A673 (cell line): ENCODE measurements at regions not wholly inside any gene's neighbourhood (a gene's known extent, or its start where the extent isn't known, plus 50 kb on each side); places are given as distances from the start of the nearest gene placed in this dataset.

Experiments used
- BruUV-seq: library from RNA; stranded (reverse); fragments of 400-500 nt; replicated peaks from 2 replicates; lab custom pipeline; 2021; lab: Mats Ljungman, UMichigan
- CTCF ChIA-PET: fragments of 300-600 bp; sonication (Branson Sonifier 250); formaldehyde crosslinking; loops from one replicate; lab custom pipeline; 2022; ENCODE audit warnings: antibody characterized with exemption; lab: Charles Lee
- POLR2A ChIA-PET: fragments of 300-600 bp; sonication (Branson Sonifier 250); formaldehyde crosslinking; loops from one replicate; lab custom pipeline; 2022; ENCODE audit warnings: antibody characterized with exemption; ENCODE audit not compliant: low non-redundant PET; lab: Charles Lee
- DNase-seq: peaks from one replicate; pipeline ENCODE4 v3.0.0-alpha.2; 2015; ENCODE audit warnings: low spot score
- H3K27ac ChIP-seq: fragments of 200-600 bp; sonication (generic); 2 replicates; pipeline ENCODE4 v1.5.1; 2016; ENCODE audit warnings: mixed run types, low read depth, mild to moderate bottlenecking, mixed read lengths, antibody characterized with exemption, low read length; ENCODE audit not compliant: poor library complexity, severe bottlenecking
- H3K27me3 ChIP-seq: fragments of 200-600 bp; sonication (generic); replicated peaks from 2 replicates; pipeline ENCODE4 v1.6.1; 2017; ENCODE audit warnings: mixed run types, low read depth, mild to moderate bottlenecking, mixed read lengths, antibody characterized with exemption, low read length; ENCODE audit not compliant: insufficient read depth, poor library complexity
- H3K36me3 ChIP-seq: fragments of 200-600 bp; sonication (generic); 2 replicates; pipeline ENCODE4 v1.6.1; 2016; ENCODE audit warnings: mixed run types, mild to moderate bottlenecking, mixed read lengths, antibody characterized with exemption, low read length; ENCODE audit not compliant: insufficient read depth, poor library complexity, severe bottlenecking
- H3K4me1 ChIP-seq: fragments of 200-600 bp; sonication (generic); 2 replicates; pipeline ENCODE4 v1.6.1; 2017; ENCODE audit warnings: mixed run types, mild to moderate bottlenecking, mixed read lengths, antibody characterized with exemption, low read length; ENCODE audit not compliant: insufficient read depth, poor library complexity, severe bottlenecking
- H3K4me3 ChIP-seq: fragments of 200-600 bp; sonication (generic); 2 replicates; pipeline ENCODE4 v1.5.1; 2016; ENCODE audit warnings: low read depth, mixed run types, mild to moderate bottlenecking, mixed read lengths, low read length; ENCODE audit not compliant: poor library complexity, severe bottlenecking
- H3K9me3 ChIP-seq: fragments of 200-600 bp; sonication (generic); 2 replicates; pipeline ENCODE4 v1.6.1; 2016; ENCODE audit warnings: mixed run types, low read depth, mild to moderate bottlenecking, mixed read lengths, antibody characterized with exemption, low read length; ENCODE audit not compliant: poor library complexity, severe bottlenecking
- CTCF ChIP-seq: fragments of 300-800, 200-600 bp; sonication (generic); conservative IDR thresholded peaks from 2 replicates; pipeline ENCODE4 v1.5.1; 2017; ENCODE audit warnings: low read depth, mild to moderate bottlenecking, antibody characterized with exemption, low read length, moderate library complexity, mixed read lengths
- EZH2 ChIP-seq: fragments of 200-600 bp; sonication (generic); IDR thresholded peaks from 2 replicates; pipeline ENCODE4 v1.6.1; 2017; ENCODE audit warnings: borderline replicate concordance, low read depth, mild to moderate bottlenecking, mixed read lengths, antibody characterized with exemption, low read length; ENCODE audit not compliant: poor library complexity, severe bottlenecking
- intact Hi-C: fragments of 100-400 bp; cut with micrococcal nuclease; formaldehyde crosslinking; loops from one replicate; pipeline ENCODE4 v1.10.0; 2022; ENCODE audit not compliant: unreplicated experiment

- Histone ChIP-seq H3K36me3 (no peaks in the 10 kb centered on the region), H3K27me3 (no peaks in the 10 kb centered on the region), H3K4me1 (no peaks in the 10 kb centered on the region), H3K9me3 (no peaks in the 10 kb centered on the region), H3K27ac (no peak overlapping the region), H3K4me3 (no peak overlapping the region)
- POLR2A ChIA-PET = no interaction called here
- no TSS peak for BruUV-seq
- DNase-seq = no peak
- CTCF ChIA-PET = no interaction called here
- intact Hi-C loops = no loop called here
- TF ChIP-seq CTCF = no peak
- no peak for TF ChIP-seq EZH2
Measured at GRCh38 chr5:125865166-125865815, 557.9 kb upstream of the GRAMD2B start.

- Histone ChIP-seq H3K36me3 (no peaks in the 10 kb centered on the region), H3K4me1 (no peaks in the 10 kb centered on the region), H3K4me3 (no peak overlapping the region), H3K27ac (no peak overlapping the region), H3K9me3 (no peaks in the 10 kb centered on the region), H3K27me3 (no peaks in the 10 kb centered on the region)
- DNase-seq = no peak
- intact Hi-C loops = no loop called here
- ChIA-PET POLR2A (no interaction called here), CTCF (no interaction called here)
- TF ChIP-seq CTCF = no peak
- TF ChIP-seq EZH2 = no peak
- no TSS peak for BruUV-seq
Measured at GRCh38 chr5:125868036-125868435, 555.2 kb upstream of the GRAMD2B start.

- DNase-seq = no peak
- intact Hi-C loops = no loop called here
- TF ChIP-seq EZH2 (no peak), CTCF (no peak)
- no TSS peak for BruUV-seq
- Histone ChIP-seq H3K36me3 (no peaks in the 10 kb centered on the region), H3K9me3 (no peaks in the 10 kb centered on the region), H3K27ac (no peak overlapping the region), H3K27me3 (no peaks in the 10 kb centered on the region), H3K4me1 (no peaks in the 10 kb centered on the region), H3K4me3 (no peak overlapping the region)
- ChIA-PET POLR2A (no interaction called here), CTCF (no interaction called here)
Measured at GRCh38 chr5:125870256-125870655, 553.0 kb upstream of the GRAMD2B start.
